Breast epithelium (tissue), 3 donors: ENCODE measurements at regions not wholly inside any gene's neighbourhood (a gene's known extent, or its start where the extent isn't known, plus 50 kb on each side); places are given as distances from the start of the nearest gene placed in this dataset.

Experiments
- CTCF ChIP-seq, 3 donors: fragments of 450-650 bp; IDR thresholded peaks; one replicate each; pipeline ENCODE4 v1.5.1; 2016 to 2017; ENCODE audit warnings: antibody characterized with exemption in 3 of 3, mild to moderate bottlenecking in 3 of 3, moderate library complexity in 3 of 3
- POLR2A ChIP-seq: fragments of 450-650 bp; IDR thresholded peaks from one replicate; pipeline ENCODE4 v1.6.1; 2016; ENCODE audit warnings: antibody characterized with exemption, mild to moderate bottlenecking, moderate library complexity

GRCh38 chr4:136355970-136356369 lies 1176.3 kb downstream of the PCDH18 start:
- no peak for TF ChIP-seq CTCF (IDR thresholded peaks at IDR 0.05)
- TF ChIP-seq POLR2A: no peak
